Ishikawa (cell line): ENCODE measurements at regions not wholly inside any gene's neighbourhood (a gene's known extent, or its start where the extent isn't known, plus 50 kb on each side); places are given as distances from the start of the nearest gene placed in this dataset.

ENCODE experiments used
- CREB1 ChIP-seq: IDR thresholded peaks from 2 replicates; pipeline ENCODE4 v1.6.1; 2012; ENCODE audit warnings: low read depth
- EP300 ChIP-seq: IDR thresholded peaks from 2 replicates; pipeline ENCODE4 v1.6.1; 2012; ENCODE audit warnings: borderline replicate concordance

DNA sequence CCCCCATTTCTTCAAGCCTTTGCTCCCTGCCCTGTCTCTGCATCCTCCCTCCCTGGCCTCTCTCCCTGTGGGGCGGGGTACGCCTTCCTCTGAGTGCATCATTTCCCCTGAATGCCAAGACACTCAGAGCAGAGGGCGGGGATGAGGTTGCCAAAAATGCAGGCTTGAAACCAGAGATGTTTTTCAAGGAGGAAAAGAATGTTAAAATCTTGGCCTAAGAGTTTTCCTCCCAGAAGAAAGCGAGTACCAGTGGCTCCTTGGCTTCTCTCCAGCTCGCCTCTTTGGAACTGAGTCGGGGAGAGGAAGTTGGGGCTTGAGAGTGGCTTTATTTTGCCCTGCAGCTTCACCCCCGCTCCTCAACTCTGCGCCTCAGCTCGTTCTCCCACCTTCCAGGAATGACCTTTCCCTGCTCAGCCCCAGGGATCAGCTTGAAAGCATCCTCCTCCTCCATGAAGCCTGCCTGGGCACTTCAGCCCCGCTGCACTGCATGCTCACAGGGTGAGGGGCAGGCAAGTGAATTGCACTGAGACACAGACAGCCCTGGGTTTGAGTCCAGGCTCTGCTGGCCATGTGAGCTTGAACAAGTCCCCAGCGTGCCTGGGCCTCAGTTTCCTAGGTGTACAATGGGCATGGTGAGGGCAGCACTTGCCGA, 57.5 kb upstream of the SORCS2 start:
- TF ChIP-seq EP300 (no peak), CREB1 (no peak)
